Gastrocnemius medialis (tissue), 4 donors: ENCODE measurements at regions not wholly inside any gene's neighbourhood (a gene's known extent, or its start where the extent isn't known, plus 50 kb on each side); places are given as distances from the start of the nearest gene placed in this dataset.

Experiments
- POLR2A ChIP-seq, 2 donors: fragments of 450-650 bp; IDR thresholded peaks; one replicate each; pipeline ENCODE4 v1.6.1; 2017; ENCODE audit warnings: antibody characterized with exemption in 2 of 2, mild to moderate bottlenecking in 2 of 2, moderate library complexity in 2 of 2
- TF ChIP-seq, protein P1 (sequence below), 5 experiments: fragments of 450-650 bp in 3 of 5; fragments of 200-600 bp in 2 of 5; sonication (generic) in 2 of 5; IDR thresholded peaks in 4 of 5; conservative IDR thresholded peaks in 1 of 5; 1 replicate in 4 of 5; 2 replicates in 1 of 5; pipeline ENCODE4 v1.5.1; 2016 to 2019; ENCODE audit warnings: antibody characterized with exemption in 5 of 5, mild to moderate bottlenecking in 3 of 5, moderate library complexity in 3 of 5

DNA sequence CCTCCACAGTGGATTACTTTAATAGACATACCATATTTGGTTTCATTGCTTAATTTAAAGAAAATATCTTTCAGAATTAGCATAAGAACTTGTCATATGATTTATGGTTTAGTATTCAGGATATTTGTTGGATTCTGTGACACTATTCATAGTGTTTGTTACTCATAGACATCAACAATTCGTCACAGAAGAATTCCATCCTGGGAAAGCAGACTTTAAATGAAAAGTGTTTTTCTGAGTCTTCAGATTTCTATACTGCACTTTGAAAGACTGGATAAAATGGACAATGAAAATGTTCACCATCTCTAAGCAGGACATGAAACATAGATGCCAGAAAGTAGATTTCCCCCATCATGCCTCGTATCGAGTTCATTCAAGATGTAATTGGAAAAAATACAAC lies 435.6 kb upstream of the ONECUT1 start:
- TF ChIP-seq, protein P1, sequence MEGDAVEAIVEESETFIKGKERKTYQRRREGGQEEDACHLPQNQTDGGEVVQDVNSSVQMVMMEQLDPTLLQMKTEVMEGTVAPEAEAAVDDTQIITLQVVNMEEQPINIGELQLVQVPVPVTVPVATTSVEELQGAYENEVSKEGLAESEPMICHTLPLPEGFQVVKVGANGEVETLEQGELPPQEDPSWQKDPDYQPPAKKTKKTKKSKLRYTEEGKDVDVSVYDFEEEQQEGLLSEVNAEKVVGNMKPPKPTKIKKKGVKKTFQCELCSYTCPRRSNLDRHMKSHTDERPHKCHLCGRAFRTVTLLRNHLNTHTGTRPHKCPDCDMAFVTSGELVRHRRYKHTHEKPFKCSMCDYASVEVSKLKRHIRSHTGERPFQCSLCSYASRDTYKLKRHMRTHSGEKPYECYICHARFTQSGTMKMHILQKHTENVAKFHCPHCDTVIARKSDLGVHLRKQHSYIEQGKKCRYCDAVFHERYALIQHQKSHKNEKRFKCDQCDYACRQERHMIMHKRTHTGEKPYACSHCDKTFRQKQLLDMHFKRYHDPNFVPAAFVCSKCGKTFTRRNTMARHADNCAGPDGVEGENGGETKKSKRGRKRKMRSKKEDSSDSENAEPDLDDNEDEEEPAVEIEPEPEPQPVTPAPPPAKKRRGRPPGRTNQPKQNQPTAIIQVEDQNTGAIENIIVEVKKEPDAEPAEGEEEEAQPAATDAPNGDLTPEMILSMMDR (IDR thresholded peaks at IDR 0.05 in 4 of 5, conservative IDR thresholded peaks at IDR 0.05 in 1 of 5) = no peak
- no peak for TF ChIP-seq POLR2A (IDR thresholded peaks at IDR 0.05)
